ENCODE measurements at regions not wholly inside any gene's neighbourhood (a gene's known extent, or its start where the extent isn't known, plus 50 kb on each side); places are given as distances from the start of the nearest gene placed in this dataset.
"Not testable (repeated sequence)": the region's sequence is repeated elsewhere in the genome, so short reads cannot be mapped to it uniquely, and the experiment has no call there.

GRCh38 chr2:91809391-91809790 is 3061.8 kb upstream of the TEKT4 start:
- H3K9me3 ChIP-seq (ENCODE audit: low read depth, low read length, poor library complexity, severe bottlenecking); CTCF ChIA-PET; intact Hi-C loops (cut with micrococcal nuclease; ENCODE audit: unreplicated experiment); H3K4me3 ChIP-seq (ENCODE audit: low read depth, low read length, poor library complexity, severe bottlenecking); DNase-seq (ENCODE audit: low spot score); H3K36me3 ChIP-seq (ENCODE audit: insufficient read depth, low read length, poor library complexity, severe bottlenecking); H3K27ac ChIP-seq (ENCODE audit: low read depth, low read length, poor library complexity, severe bottlenecking); H3K4me1 ChIP-seq (ENCODE audit: insufficient read depth, low read length, poor library complexity, severe bottlenecking); POLR2A ChIA-PET (ENCODE audit: low non-redundant PET); BruUV-seq (replicated peaks); H3K27me3 ChIP-seq (replicated peaks; ENCODE audit: insufficient read depth, low read depth, low read length, poor library complexity): not testable (repeated sequence)

- ChIA-PET CTCF (no interaction called here), POLR2A (ENCODE audit: low non-redundant PET) (no interaction called here)
- no peak for DNase-seq (ENCODE audit: low spot score)
These were observed 3031.0 kb upstream of the TEKT4 start for GRCh38 chr2:91839904-91840868.

GRCh38 chr2:91842264-91842663 is 3029.0 kb upstream of the TEKT4 start:
- CTCF ChIA-PET; POLR2A ChIA-PET (ENCODE audit: low non-redundant PET); H3K4me1 ChIP-seq (ENCODE audit: insufficient read depth, low read length, poor library complexity, severe bottlenecking); H3K36me3 ChIP-seq (ENCODE audit: insufficient read depth, low read length, poor library complexity, severe bottlenecking); H3K4me3 ChIP-seq (ENCODE audit: low read depth, low read length, poor library complexity, severe bottlenecking); BruUV-seq (replicated peaks); H3K9me3 ChIP-seq (ENCODE audit: low read depth, low read length, poor library complexity, severe bottlenecking); intact Hi-C loops (cut with micrococcal nuclease; ENCODE audit: unreplicated experiment); H3K27ac ChIP-seq (ENCODE audit: low read depth, low read length, poor library complexity, severe bottlenecking); DNase-seq (ENCODE audit: low spot score): not testable (repeated sequence)
- H3K27me3 ChIP-seq (replicated peaks; ENCODE audit: insufficient read depth, low read depth, low read length, poor library complexity), result peaks cover 14% of the 10 kb centered on the region

More at GRCh38 chr2:91839904-91840868, 3031.0 kb upstream of the TEKT4 start:
- H3K4me3 ChIP-seq (ENCODE audit: low read depth, low read length, poor library complexity, severe bottlenecking), result no peak overlapping the region
- no peaks in the 10 kb centered on the region for H3K9me3 ChIP-seq (ENCODE audit: low read depth, low read length, poor library complexity, severe bottlenecking)
- BruUV-seq (replicated peaks), result no TSS peak
- no peaks in the 10 kb centered on the region for H3K4me1 ChIP-seq (ENCODE audit: insufficient read depth, low read length, poor library complexity, severe bottlenecking)
- TF ChIP-seq CTCF (conservative IDR thresholded peaks at IDR 0.05; ENCODE audit: low read depth, low read length), result no peak
- peak; percentile 100 for TF ChIP-seq EZH2 (IDR thresholded peaks at IDR 0.05; ENCODE audit: borderline replicate concordance, low read depth, low read length, poor library complexity, severe bottlenecking)
- no peak overlapping the region for H3K27ac ChIP-seq (ENCODE audit: low read depth, low read length, poor library complexity, severe bottlenecking)
- intact Hi-C loops (cut with micrococcal nuclease; ENCODE audit: unreplicated experiment), result no loop called here
- H3K36me3 ChIP-seq (ENCODE audit: insufficient read depth, low read length, poor library complexity, severe bottlenecking), result no peaks in the 10 kb centered on the region
- peaks cover 14% of the 10 kb centered on the region for H3K27me3 ChIP-seq (replicated peaks; ENCODE audit: insufficient read depth, low read depth, low read length, poor library complexity)

GRCh38 chr2:91842913-91843312 is 3028.3 kb upstream of the TEKT4 start:
- H3K27me3 ChIP-seq (replicated peaks; ENCODE audit: insufficient read depth, low read depth, low read length, poor library complexity), result peaks cover 14% of the 10 kb centered on the region
- CTCF ChIA-PET; H3K27ac ChIP-seq (ENCODE audit: low read depth, low read length, poor library complexity, severe bottlenecking); DNase-seq (ENCODE audit: low spot score); H3K36me3 ChIP-seq (ENCODE audit: insufficient read depth, low read length, poor library complexity, severe bottlenecking); H3K4me3 ChIP-seq (ENCODE audit: low read depth, low read length, poor library complexity, severe bottlenecking); intact Hi-C loops (cut with micrococcal nuclease; ENCODE audit: unreplicated experiment); H3K9me3 ChIP-seq (ENCODE audit: low read depth, low read length, poor library complexity, severe bottlenecking); H3K4me1 ChIP-seq (ENCODE audit: insufficient read depth, low read length, poor library complexity, severe bottlenecking); BruUV-seq (replicated peaks); POLR2A ChIA-PET (ENCODE audit: low non-redundant PET): not testable (repeated sequence)

- DNase-seq (ENCODE audit: low spot score); CTCF ChIA-PET: not testable (repeated sequence)
These were observed 3027.3 kb upstream of the TEKT4 start for GRCh38 chr2:91843723-91844450.

GRCh38 chr2:91844451-91844825 is 3026.8 kb upstream of the TEKT4 start:
- H3K27ac ChIP-seq (ENCODE audit: low read depth, low read length, poor library complexity, severe bottlenecking); H3K4me1 ChIP-seq (ENCODE audit: insufficient read depth, low read length, poor library complexity, severe bottlenecking); POLR2A ChIA-PET (ENCODE audit: low non-redundant PET); BruUV-seq (replicated peaks); H3K9me3 ChIP-seq (ENCODE audit: low read depth, low read length, poor library complexity, severe bottlenecking); H3K36me3 ChIP-seq (ENCODE audit: insufficient read depth, low read length, poor library complexity, severe bottlenecking); DNase-seq (ENCODE audit: low spot score); intact Hi-C loops (cut with micrococcal nuclease; ENCODE audit: unreplicated experiment); CTCF ChIA-PET; H3K4me3 ChIP-seq (ENCODE audit: low read depth, low read length, poor library complexity, severe bottlenecking): not testable (repeated sequence)
- peaks cover 14% of the 10 kb centered on the region for H3K27me3 ChIP-seq (replicated peaks; ENCODE audit: insufficient read depth, low read depth, low read length, poor library complexity)

More at GRCh38 chr2:91843723-91844450, 3027.3 kb upstream of the TEKT4 start:
- H3K9me3 ChIP-seq (ENCODE audit: low read depth, low read length, poor library complexity, severe bottlenecking); BruUV-seq (replicated peaks); POLR2A ChIA-PET (ENCODE audit: low non-redundant PET); intact Hi-C loops (cut with micrococcal nuclease; ENCODE audit: unreplicated experiment); H3K36me3 ChIP-seq (ENCODE audit: insufficient read depth, low read length, poor library complexity, severe bottlenecking); H3K4me1 ChIP-seq (ENCODE audit: insufficient read depth, low read length, poor library complexity, severe bottlenecking); H3K27ac ChIP-seq (ENCODE audit: low read depth, low read length, poor library complexity, severe bottlenecking); H3K4me3 ChIP-seq (ENCODE audit: low read depth, low read length, poor library complexity, severe bottlenecking): not testable (repeated sequence)
- H3K27me3 ChIP-seq (replicated peaks; ENCODE audit: insufficient read depth, low read depth, low read length, poor library complexity), result peaks cover 14% of the 10 kb centered on the region
